Lower lobe of right lung (tissue), 2 donors: ENCODE measurements at regions not wholly inside any gene's neighbourhood (a gene's known extent, or its start where the extent isn't known, plus 50 kb on each side); places are given as distances from the start of the nearest gene placed in this dataset.
A peak's percentile ranks its signal among the peaks of the same experiment; 100 is the strongest.

ENCODE experiments used
- ATAC-seq, 2 donors: fragments of 200-7000 bp; cut with Tn5 transposase; one replicate each; pipeline ENCODE4 v1.9.1; 2020 to 2022; ENCODE audit warnings: mild to moderate bottlenecking in 2 of 2, moderate library complexity in 2 of 2
- DNase-seq: peaks from one replicate; pipeline ENCODE4 v3.0.0-alpha.2; 2020
- H3K27ac ChIP-seq: fragments of 200-600 bp; one replicate; pipeline ENCODE4 v1.8.0; 2022
- H3K27me3 ChIP-seq: fragments of 200-600 bp; one replicate; pipeline ENCODE4 v1.8.0; 2022; ENCODE audit warnings: low read depth
- H3K36me3 ChIP-seq: fragments of 200-600 bp; one replicate; pipeline ENCODE4 v1.8.0; 2022; ENCODE audit warnings: mild to moderate bottlenecking
- H3K4me1 ChIP-seq: fragments of 200-600 bp; one replicate; pipeline ENCODE4 v1.8.0; 2022
- H3K4me3 ChIP-seq: fragments of 200-600 bp; one replicate; pipeline ENCODE4 v1.8.0; 2022; ENCODE audit warnings: mild to moderate bottlenecking
- H3K9me3 ChIP-seq: fragments of 200-600 bp; one replicate; pipeline ENCODE4 v1.8.0; 2022
- CTCF ChIP-seq: fragments of 200-600 bp; IDR thresholded peaks from one replicate; pipeline ENCODE4 v1.8.0; 2022; ENCODE audit warnings: antibody characterized with exemption, mild to moderate bottlenecking
- intact Hi-C: fragments of 100-400 bp; cut with DNase I; formaldehyde crosslinking; loops from one replicate; pipeline ENCODE4 v1.11.0; 2022
- donor health status: DM: no; HTN: yes; CAD: no; lungs with severe emphysema.

DNA sequence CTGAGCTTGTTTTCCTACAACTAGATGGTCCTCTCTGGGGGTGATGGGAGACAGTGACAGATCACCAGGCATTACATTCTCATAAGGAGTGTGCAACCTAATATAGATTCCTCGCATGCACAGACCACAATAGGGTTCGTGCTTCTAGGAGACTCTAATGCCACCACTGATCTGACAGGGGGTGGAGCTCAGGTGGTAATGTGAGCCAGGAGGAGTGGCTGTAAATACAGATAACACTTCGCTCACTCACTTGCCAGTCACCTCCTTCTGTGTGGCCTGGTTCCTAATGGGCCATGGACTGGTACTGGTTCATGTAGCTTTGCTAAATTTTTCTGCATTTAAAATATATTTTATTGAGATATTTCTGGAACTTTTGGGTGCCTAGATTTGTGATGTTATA, 202.3 kb upstream of the ZNF32 start:
- no peak for DNase-seq
- TF ChIP-seq CTCF = no peak
- Histone ChIP-seq H3K9me3 (no peaks in the 10 kb centered on the region), H3K27ac (no peak overlapping the region), H3K4me1 (no peaks in the 10 kb centered on the region), H3K27me3 (no peaks in the 10 kb centered on the region), H3K4me3 (no peak overlapping the region), H3K36me3 (no peaks in the 10 kb centered on the region)
- intact Hi-C loops = no loop called here
- ATAC-seq = no peak

GRCh38 chr10:43849551-43849950, 200.9 kb upstream of the ZNF32 start:
- no peaks in the 10 kb centered on the region for H3K9me3 ChIP-seq
- TF ChIP-seq CTCF = no peak

DNA sequence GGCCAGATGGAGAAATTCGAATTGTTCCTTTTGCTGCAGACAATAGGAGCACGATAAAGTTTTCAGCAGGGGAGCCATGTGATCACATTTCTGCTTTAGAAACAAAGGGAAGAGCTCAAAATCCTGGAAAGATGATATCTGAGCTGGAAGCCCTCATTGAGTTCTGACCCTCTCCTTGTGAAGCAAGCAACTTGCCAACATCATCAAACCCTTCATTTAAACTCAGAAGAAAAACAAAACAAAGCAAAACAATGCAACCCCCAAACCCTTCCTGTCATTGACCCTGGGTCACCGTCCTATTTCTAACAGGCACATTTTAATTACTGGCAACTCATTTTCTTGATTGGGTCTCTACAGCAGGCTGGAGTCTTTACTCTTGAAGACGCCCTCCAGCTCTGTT, 198.3 kb upstream of the ZNF32 start:
- Histone ChIP-seq H3K27ac (no peak overlapping the region), H3K4me1 (peaks cover 10% of the 10 kb centered on the region), H3K36me3 (no peaks in the 10 kb centered on the region), H3K9me3 (no peaks in the 10 kb centered on the region), H3K27me3 (no peaks in the 10 kb centered on the region), H3K4me3 (no peak overlapping the region)
- no peak for TF ChIP-seq CTCF
- intact Hi-C loops = no loop called here
- ATAC-seq = no peak
- no peak for DNase-seq

More at GRCh38 chr10:43849551-43849950, 200.9 kb upstream of the ZNF32 start:
- Histone ChIP-seq H3K4me1 (peaks cover 10% of the 10 kb centered on the region), H3K27me3 (no peaks in the 10 kb centered on the region), H3K4me3 (no peak overlapping the region), H3K36me3 (no peaks in the 10 kb centered on the region), H3K27ac (no peak overlapping the region)
- intact Hi-C loops = no loop called here
- DNase-seq (no peak), ATAC-seq (no peak)

DNA sequence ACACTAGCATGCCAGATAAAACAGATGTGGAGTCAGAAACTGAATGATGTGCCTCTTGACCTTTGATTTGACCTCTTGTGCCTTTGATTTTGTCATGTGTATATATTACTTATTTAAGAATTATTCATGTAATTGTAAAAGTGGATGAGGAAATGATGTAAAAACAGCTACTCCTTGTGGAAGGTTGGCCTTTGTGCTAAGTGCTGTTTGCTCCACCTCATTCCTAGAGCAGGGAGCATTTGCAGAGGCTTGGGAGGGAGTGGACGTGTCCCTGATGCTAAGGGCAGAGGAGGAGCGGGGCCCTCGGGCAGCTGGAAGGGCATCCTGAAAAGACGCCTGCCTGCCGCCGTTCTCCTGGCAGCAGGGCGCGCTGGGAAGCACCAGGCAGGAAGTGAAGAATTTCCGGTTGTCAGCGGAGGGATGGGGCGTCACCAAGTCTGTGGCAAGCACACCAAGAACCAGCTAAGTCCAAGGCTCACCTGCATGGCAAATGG, 197.6 kb upstream of the ZNF32 start:
- DNase-seq = no peak
- peaks cover 10% of the 10 kb centered on the region for H3K4me1 ChIP-seq
- no peak for TF ChIP-seq CTCF
- H3K27me3 ChIP-seq = no peaks in the 10 kb centered on the region
- intact Hi-C loops = no loop called here
- H3K36me3 ChIP-seq = no peaks in the 10 kb centered on the region
- H3K4me3 ChIP-seq = no peak overlapping the region
- no peaks in the 10 kb centered on the region for H3K9me3 ChIP-seq
- H3K27ac ChIP-seq = peak overlapping the region; percentile 62
- ATAC-seq = peak; percentile 45 to 46

GRCh38 chr10:43845121-43845520, 196.4 kb upstream of the ZNF32 start:
- Histone ChIP-seq H3K4me1 (peaks cover 10% of the 10 kb centered on the region), H3K36me3 (no peaks in the 10 kb centered on the region), H3K27me3 (no peaks in the 10 kb centered on the region), H3K9me3 (no peaks in the 10 kb centered on the region), H3K4me3 (no peak overlapping the region), H3K27ac (peak overlapping the region; percentile 62)
- intact Hi-C loops = no loop called here
- ATAC-seq (no peak), DNase-seq (no peak)
- TF ChIP-seq CTCF = no peak

- ATAC-seq (no peak), DNase-seq (no peak)
- H3K27me3 ChIP-seq = no peaks in the 10 kb centered on the region
- intact Hi-C loops = no loop called here
- TF ChIP-seq CTCF = no peak
- no peak overlapping the region for H3K4me3 ChIP-seq
- H3K9me3 ChIP-seq = no peaks in the 10 kb centered on the region
- H3K36me3 ChIP-seq = no peaks in the 10 kb centered on the region
- peaks cover 10% of the 10 kb centered on the region for H3K4me1 ChIP-seq
- H3K27ac ChIP-seq = no peak overlapping the region
These were observed 195.5 kb upstream of the ZNF32 start for GRCh38 chr10:43844221-43844620.
